Lung (tissue), 11 donors: ENCODE measurements at regions not wholly inside any gene's neighbourhood (a gene's known extent, or its start where the extent isn't known, plus 50 kb on each side); places are given as distances from the start of the nearest gene placed in this dataset.

Experiments used
- ATAC-seq: fragments of 200-7000 bp; cut with Tn5 transposase; one replicate; pipeline ENCODE4 v1.9.1; 2020; ENCODE audit warnings: moderate number of reproducible peaks; ENCODE audit not compliant: insufficient read depth, low FRiP score
- DNase-seq, 3 donors: peaks; one replicate each; pipeline ENCODE4 v3.0.0-alpha.2; 2013 to 2017
- H3K27ac ChIP-seq, 2 donors: one replicate each; pipeline ENCODE4 v1.5.1; 2013; ENCODE audit warnings: mild to moderate bottlenecking in 2 of 2, moderate library complexity in 2 of 2, control low read depth in 1 of 2, inconsistent platforms in 1 of 2, low read depth in 1 of 2, low read length in 1 of 2
- H3K27me3 ChIP-seq, 3 donors: one replicate each; pipeline ENCODE4 v1.5.1; 2013; ENCODE audit warnings: low read length in 2 of 3; ENCODE audit not compliant: control insufficient read depth in 3 of 3, insufficient read depth in 3 of 3
- H3K36me3 ChIP-seq, 4 donors: one replicate each; pipeline ENCODE4 v1.5.1; 2013; ENCODE audit warnings: low read length in 4 of 4, mild to moderate bottlenecking in 1 of 4, moderate library complexity in 1 of 4; ENCODE audit not compliant: control insufficient read depth in 4 of 4, insufficient read depth in 4 of 4
- H3K4me1 ChIP-seq, 5 donors: one replicate each; pipeline ENCODE4 v1.5.1; 2013; ENCODE audit warnings: low read length in 5 of 5, mild to moderate bottlenecking in 2 of 5, moderate library complexity in 1 of 5; ENCODE audit not compliant: control insufficient read depth in 5 of 5, insufficient read depth in 5 of 5
- H3K4me3 ChIP-seq: one replicate; pipeline ENCODE4 v1.5.1; 2013; ENCODE audit warnings: mild to moderate bottlenecking, control low read depth, moderate library complexity
- H3K9ac ChIP-seq, 2 donors: one replicate each; pipeline ENCODE4 v1.5.1; 2013; ENCODE audit warnings: low read length in 2 of 2, control low read depth in 1 of 2; ENCODE audit not compliant: insufficient read depth in 1 of 2
- H3K9me3 ChIP-seq, 4 donors: one replicate each; pipeline ENCODE4 v1.5.1; 2013; ENCODE audit warnings: low read length in 3 of 4, mild to moderate bottlenecking in 1 of 4, moderate library complexity in 1 of 4; ENCODE audit not compliant: control insufficient read depth in 4 of 4, insufficient read depth in 3 of 4
- CTCF ChIP-seq: IDR thresholded peaks from 2 replicates; pipeline ENCODE4 v1.5.1; 2012; ENCODE audit warnings: mild to moderate bottlenecking; ENCODE audit errors: control extremely low read depth, extremely low read depth
- WGBS, 2 donors: extraction: QIAGEN DNeasy Blood & Tissue Kit; methylation state at CpG; one replicate each; pipeline ENCODE4 v1.1.7; 2013; 5-methylcytosine and 5-hydroxymethylcytosine counted together
- donor health status: control.
- donor health status: control.
- donor health status: Bipolar disorder and iron deficiency.
- donor health status: healthy.
- donor health status: DM: yes; HTN: yes; CAD: no.

GRCh38 chr16:65196420-65197075 is 74.7 kb upstream of the CDH11 start:
- ATAC-seq (no peak), DNase-seq (peak in 2 of 3 donors; percentile 26 to 44)
- Histone ChIP-seq H3K27me3 (no peaks in the 10 kb centered on the region), H3K4me3 (no peak overlapping the region), H3K9me3 (no peaks in the 10 kb centered on the region), H3K27ac (no peak overlapping the region), H3K36me3 (no peaks in the 10 kb centered on the region), H3K9ac (no peak overlapping the region), H3K4me1 (peaks cover 0 to 4% (median 0%) of the 10 kb centered on the region in 5 donors)
- WGBS, 2 donors = 64 to 74% methylated on average over 6 of the region's 6 CpGs
- TF ChIP-seq CTCF = no peak

GRCh38 chr16:65195998-65196397 is 74.1 kb upstream of the CDH11 start:
- DNase-seq = peak in 1 of 3 donors; percentile 33
- H3K4me1 ChIP-seq = peaks cover 0 to 4% (median 0%) of the 10 kb centered on the region in 5 donors
- H3K9ac ChIP-seq = no peak overlapping the region
- H3K4me3 ChIP-seq = no peak overlapping the region
- H3K9me3 ChIP-seq = no peaks in the 10 kb centered on the region
- no peak overlapping the region for H3K27ac ChIP-seq
- H3K36me3 ChIP-seq = no peaks in the 10 kb centered on the region
- no peak for TF ChIP-seq CTCF
- WGBS, 2 donors = 60 to 63% methylated on average over 2 of the region's 2 CpGs
- no peak for ATAC-seq
- H3K27me3 ChIP-seq = no peaks in the 10 kb centered on the region

- Histone ChIP-seq H3K27me3 (no peaks in the 10 kb centered on the region), H3K36me3 (no peaks in the 10 kb centered on the region), H3K9ac (no peak overlapping the region), H3K9me3 (no peaks in the 10 kb centered on the region), H3K27ac (no peak overlapping the region), H3K4me1 (peaks cover 0 to 14% (median 0%) of the 10 kb centered on the region in 5 donors), H3K4me3 (no peak overlapping the region)
- DNase-seq (no peak), ATAC-seq (no peak)
- TF ChIP-seq CTCF = no peak
- WGBS, 2 donors = 61 to 69% methylated on average over 3 of the region's 3 CpGs
Measured at GRCh38 chr16:65185241-65185778, 63.4 kb upstream of the CDH11 start.
